GM12878 (cell line): ENCODE measurements at regions not wholly inside any gene's neighbourhood (a gene's known extent, or its start where the extent isn't known, plus 50 kb on each side); places are given as distances from the start of the nearest gene placed in this dataset.

Experiments used
- ATAC-seq: fragments of 200-7000 bp; cut with Tn5 transposase; 3 replicates; pipeline ENCODE4 v1.9.1; 2020; ENCODE audit warnings: mild to moderate bottlenecking, moderate library complexity
- BruUV-seq: library from RNA; stranded (reverse); fragments of 400-500 nt; replicated peaks from 2 replicates; lab custom pipeline; 2021; lab: Mats Ljungman, UMichigan
- CTCF ChIA-PET: fragments of 300-600 bp; sonication (Branson Sonifier 250); formaldehyde crosslinking; extraction: SDS; loops from one replicate; lab custom pipeline; 2021; ENCODE audit warnings: inconsistent platforms; lab: Yijun Ruan, JAX
- POLR2A ChIA-PET: fragments of 350-600 bp; formaldehyde crosslinking; extraction: SDS; loops from one replicate; lab custom pipeline; 2021; ENCODE audit warnings: inconsistent platforms; lab: Charles Lee
- RAD21 ChIA-PET: fragments of 300-600 bp; sonication (Branson Sonifier 250); formaldehyde crosslinking; loops from one replicate; lab custom pipeline; 2023; ENCODE audit warnings: antibody characterized with exemption; ENCODE audit not compliant: unreplicated experiment; lab: Charles Lee
- SMC1A ChIA-PET: fragments of 300-600 bp; sonication (Branson Sonifier 250); formaldehyde crosslinking; loops from one replicate; lab custom pipeline; 2023; ENCODE audit not compliant: unreplicated experiment, uncharacterized antibody; lab: Charles Lee
- DNase-seq: peaks from one replicate; pipeline ENCODE4 v3.0.0-alpha.2; 2011; ENCODE audit warnings: low read depth, low spot score
- FAIRE-seq: peaks from 3 replicates; lab custom pipeline; 2011; peaks lifted over from hg19 to GRCh38; lab: Jason Lieb, UNC
- H2AFZ ChIP-seq: 2 replicates; pipeline ENCODE4 v1.6.0; 2011; ENCODE audit warnings: low read depth, low read length, control low read depth; ENCODE audit not compliant: control insufficient read depth
- H3K27ac ChIP-seq: 2 replicates; pipeline ENCODE4 v1.5.1; 2011; ENCODE audit warnings: control low read depth; ENCODE audit not compliant: control insufficient read depth, insufficient read depth
- H3K27me3 ChIP-seq, 2 experiments: replicated peaks in 1 of 2; 2 replicates each; pipeline versions ENCODE4 v1.6.0 to v1.6.1; 2011; ENCODE audit warnings: low read length in 1 of 2; ENCODE audit not compliant: control insufficient read depth in 2 of 2, insufficient read depth in 2 of 2
- H3K36me3 ChIP-seq, 2 experiments: 2 replicates each; pipeline ENCODE4 v1.5.1; 2011; ENCODE audit warnings: low read length in 1 of 2; ENCODE audit not compliant: control insufficient read depth in 2 of 2, insufficient read depth in 2 of 2
- H3K4me1 ChIP-seq: 2 replicates; pipeline ENCODE4 v1.6.1; 2011; ENCODE audit warnings: mild to moderate bottlenecking, low read length, moderate library complexity, mixed read lengths; ENCODE audit not compliant: control insufficient read depth, insufficient read depth
- H3K4me2 ChIP-seq: 2 replicates; pipeline ENCODE4 v1.6.0; 2011; ENCODE audit warnings: control low read depth; ENCODE audit not compliant: control insufficient read depth, insufficient read depth
- H3K4me3 ChIP-seq: fragments of 200-600 bp; sonication (generic); 2 replicates; pipeline ENCODE4 v1.5.1; 2016
- H3K79me2 ChIP-seq: 2 replicates; pipeline ENCODE4 v1.6.0; 2011; ENCODE audit warnings: low read length; ENCODE audit not compliant: control insufficient read depth, insufficient read depth
- H3K9ac ChIP-seq: 2 replicates; pipeline ENCODE4 v1.8.0; 2011; ENCODE audit warnings: low read length, control low read depth, mixed read lengths; ENCODE audit not compliant: control insufficient read depth, insufficient read depth
- H3K9me3 ChIP-seq: replicated peaks from 3 replicates; pipeline ENCODE4 v1.5.1; 2011; ENCODE audit warnings: mild to moderate bottlenecking, low read length; ENCODE audit not compliant: control insufficient read depth, insufficient read depth
- H4K20me1 ChIP-seq: 2 replicates; pipeline ENCODE4 v1.6.0; 2011; ENCODE audit not compliant: control insufficient read depth, insufficient read depth
- BACH1 ChIP-seq: fragments of 450-650 bp; IDR thresholded peaks from 2 replicates; pipeline ENCODE4 v1.6.1; 2017; ENCODE audit warnings: mild to moderate bottlenecking, borderline replicate concordance
- CHD2 ChIP-seq: IDR thresholded peaks from 2 replicates; pipeline ENCODE4 v1.6.1; 2011; ENCODE audit warnings: low read depth, low read length, improper control_type of control experiment, borderline replicate concordance
- CREB1 ChIP-seq: IDR thresholded peaks from 2 replicates; pipeline ENCODE4 v1.6.1; 2012; ENCODE audit warnings: low read depth, mild to moderate bottlenecking, inconsistent platforms
- EP300 ChIP-seq, 2 experiments: fragments of 150-350 bp in 1 of 2; IDR thresholded peaks; 2 replicates each; pipeline ENCODE4 v1.6.1; 2011 to 2012; ENCODE audit warnings: low read depth in 2 of 2, low read length in 2 of 2, borderline replicate concordance in 1 of 2, improper control_type of control experiment in 1 of 2, inconsistent platforms in 1 of 2; ENCODE audit not compliant: control insufficient read depth in 1 of 2
- ESRRA ChIP-seq: IDR thresholded peaks from 2 replicates; pipeline ENCODE4 v1.6.1; 2012; ENCODE audit warnings: mild to moderate bottlenecking, low read length, improper control_type of control experiment
- HDGF ChIP-seq: fragments of 450-650 bp; IDR thresholded peaks from 2 replicates; pipeline ENCODE4 v1.6.1; 2016; ENCODE audit warnings: antibody characterized with exemption
- IRF5 ChIP-seq: fragments of 450-650 bp; IDR thresholded peaks from 2 replicates; pipeline ENCODE4 v1.6.1; 2017; ENCODE audit warnings: borderline replicate concordance
- JUND ChIP-seq: IDR thresholded peaks from 2 replicates; pipeline ENCODE4 v1.6.1; 2012; ENCODE audit warnings: low read depth, mild to moderate bottlenecking, low read length, improper control_type of control experiment, moderate library complexity
- MEF2A ChIP-seq: IDR thresholded peaks from 2 replicates; pipeline ENCODE4 v1.6.1; 2011; ENCODE audit warnings: low read depth, mild to moderate bottlenecking, low read length, moderate library complexity; ENCODE audit not compliant: insufficient read depth
- NFIC ChIP-seq: IDR thresholded peaks from 2 replicates; pipeline ENCODE4 v1.6.1; 2012; ENCODE audit warnings: low read depth, mild to moderate bottlenecking, inconsistent platforms, low read length, moderate library complexity
- NFXL1 ChIP-seq: fragments of 450-650 bp; IDR thresholded peaks from 2 replicates; pipeline ENCODE4 v1.6.1; 2017; ENCODE audit warnings: antibody characterized with exemption, mild to moderate bottlenecking, borderline replicate concordance
- NRF1 ChIP-seq: conservative IDR thresholded peaks from 2 replicates; pipeline ENCODE4 v1.6.1; 2011; ENCODE audit warnings: mild to moderate bottlenecking, low read depth, low read length, improper control_type of control experiment
- POLR2A ChIP-seq: IDR thresholded peaks from 2 replicates; pipeline ENCODE4 v1.6.1; 2011; ENCODE audit warnings: low read depth, mild to moderate bottlenecking, low read length
- POLR2AphosphoS2 ChIP-seq: IDR thresholded peaks from 2 replicates; pipeline ENCODE4 v1.6.1; 2011; ENCODE audit warnings: low read depth, mild to moderate bottlenecking, low read length, improper control_type of control experiment, moderate library complexity
- SIN3A ChIP-seq: IDR thresholded peaks from 2 replicates; pipeline ENCODE4 v1.6.1; 2012; ENCODE audit warnings: low read depth, low read length, improper control_type of control experiment
- SMAD5 ChIP-seq: IDR thresholded peaks from 2 replicates; pipeline ENCODE4 v1.6.1; 2016; ENCODE audit warnings: antibody characterized with exemption, low read depth
- WRNIP1 ChIP-seq: IDR thresholded peaks from 2 replicates; pipeline ENCODE4 v1.6.1; 2011; ENCODE audit warnings: low read depth, low read length, improper control_type of control experiment, borderline replicate concordance
- ZNF207 ChIP-seq: fragments of 450-650 bp; IDR thresholded peaks from 2 replicates; pipeline ENCODE4 v1.6.1; 2014; ENCODE audit warnings: antibody characterized with exemption, mild to moderate bottlenecking, borderline replicate concordance
- ZNF24 ChIP-seq: fragments of 450-650 bp; IDR thresholded peaks from 2 replicates; pipeline ENCODE4 v1.6.1; 2017; ENCODE audit warnings: antibody characterized with exemption, mild to moderate bottlenecking
- ZNF274 ChIP-seq: IDR thresholded peaks from one replicate; pipeline ENCODE4 v1.8.0; 2011; ENCODE audit not compliant: insufficient read length, insufficient read depth
- ZSCAN29 ChIP-seq: fragments of 450-650 bp; IDR thresholded peaks from 2 replicates; pipeline ENCODE4 v1.6.1; 2017; ENCODE audit warnings: mild to moderate bottlenecking, moderate library complexity
- WGBS: methylation state at CpG from one replicate; pipeline ENCODE4 v1.1.6; 2016; ENCODE audit warnings: low lambda C conversion rate; ENCODE audit not compliant: insufficient replicate concordance, insufficient coverage; ENCODE audit errors: missing lambda C conversion rate; 5-methylcytosine and 5-hydroxymethylcytosine counted together
- in situ Hi-C: fragments of 300-500 bp; cut with MboI; formaldehyde crosslinking; loops from 9 replicates; pipeline ENCODE4 v1.14.3; 2018; ENCODE audit warnings: mixed read lengths
- intact Hi-C: fragments of 100-400 bp; cut with micrococcal nuclease; formaldehyde crosslinking; loops from one replicate; pipeline ENCODE4 v1.14.2; 2022; ENCODE audit not compliant: unreplicated experiment

GRCh38 chr1:24984300-24984699 is 54.2 kb upstream of the RUNX3 start:
- Histone ChIP-seq H4K20me1 (no peaks in the 10 kb centered on the region), H3K4me3 (no peak overlapping the region)
- POLR2A ChIA-PET = interaction anchor here (1.2 to 1.9 kb wide), 2 partner anchors 10 to 18 kb away, joined by 4 to 6 read pairs; no protein-coding TSS in a partner anchor

GRCh38 chr1:24983006-24983680 is 53.1 kb upstream of the RUNX3 start:
- FAIRE-seq (no peak), ATAC-seq (no peak), DNase-seq (no peak)
- in situ Hi-C loops (no loop called here), intact Hi-C loops (no loop called here)
- Histone ChIP-seq H3K79me2 (no peaks in the 10 kb centered on the region), H3K4me1 (peaks cover 7% of the 10 kb centered on the region), H3K4me2 (no peak overlapping the region), H3K27ac (no peak overlapping the region), H2AFZ (no peak overlapping the region), H3K9ac (no peak overlapping the region), H3K9me3 (peaks cover 5% of the 10 kb centered on the region; the same call in 1 of the 3 replicates), H3K4me3 (no peak overlapping the region), H3K27me3 (no peaks in the 10 kb centered on the region), H3K36me3 (no peaks in the 10 kb centered on the region), H4K20me1 (no peaks in the 10 kb centered on the region)
- BruUV-seq = no TSS peak
- TF ChIP-seq NFIC (no peak), IRF5 (no peak), BACH1 (no peak), NFXL1 (no peak), ZNF24 (no peak), CREB1 (no peak), SMAD5 (no peak), POLR2AphosphoS2 (no peak), ZNF274 (no peak)
- WGBS = 66% methylated on average over 12 of the region's 12 CpGs
- POLR2A ChIA-PET = no interaction called here
- SMC1A ChIA-PET = interaction anchor here (1.0 to 1.4 kb wide), 4 partner anchors 9 to 17 kb away, joined by 3 to 4 read pairs (median 3); no protein-coding TSS in a partner anchor
- RAD21 ChIA-PET = interaction anchor here (1.1 kb wide), 1 partner anchor 40 kb away, joined by 3 read pairs; no protein-coding TSS in a partner anchor
- CTCF ChIA-PET = interaction anchor here (1.1 kb wide), 1 partner anchor 13 kb away, joined by 4 read pairs; no protein-coding TSS in a partner anchor

More at GRCh38 chr1:24984300-24984699, 54.2 kb upstream of the RUNX3 start:
- intact Hi-C loops = no loop called here
- Histone ChIP-seq H3K9ac (no peak overlapping the region), H3K4me2 (no peak overlapping the region), H3K36me3 (no peaks in the 10 kb centered on the region), H3K9me3 (peaks cover 5% of the 10 kb centered on the region; the same call in 1 of the 3 replicates), H3K4me1 (peaks cover 12% of the 10 kb centered on the region), H2AFZ (no peak overlapping the region), H3K79me2 (no peaks in the 10 kb centered on the region), H3K27ac (no peak overlapping the region), H3K27me3 (no peaks in the 10 kb centered on the region)
- TF ChIP-seq WRNIP1 (no peak), HDGF (no peak), POLR2A (no peak), MEF2A (no peak), NRF1 (no peak), EP300 (IDR thresholded peaks at IDR 0.05; ENCODE audit: borderline replicate concordance in 1 of 2, control insufficient read depth in 1 of 2, low read depth in 2 of 2, low read length in 2 of 2) (no peak), ZSCAN29 (no peak), JUND (no peak), CHD2 (no peak), ESRRA (no peak), SIN3A (no peak), ZNF207 (no peak)
- FAIRE-seq (no peak), DNase-seq (no peak), ATAC-seq (no peak)
- ChIA-PET SMC1A (interaction anchor here (0.8 to 4.6 kb wide), 4 partner anchors 10 to 22 kb away, joined by 3 to 28 read pairs (median 3); no protein-coding TSS in a partner anchor), CTCF (interaction anchor here (2.4 kb wide), 1 partner anchor 12 kb away, joined by 6 read pairs; no protein-coding TSS in a partner anchor), RAD21 (no interaction called here)
- in situ Hi-C loops = no loop called here
- 48% methylated on average over 2 of the region's 2 CpGs for WGBS
- no TSS peak for BruUV-seq
